ENCODE measurements at regions not wholly inside any gene's neighbourhood (a gene's known extent, or its start where the extent isn't known, plus 50 kb on each side); places are given as distances from the start of the nearest gene placed in this dataset.

- TF ChIP-seq YY1 (IDR thresholded peaks at IDR 0.05; ENCODE audit: insufficient read depth, insufficient read length) (no peak), SUZ12 (IDR thresholded peaks at IDR 0.05; ENCODE audit: extremely low read depth, insufficient read depth, insufficient read length) (no peak), ZNF274 (IDR thresholded peaks at IDR 0.05; ENCODE audit: low read depth, low read length) (no peak)
Measured at GRCh38 chr2:133937669-133938068, 316.2 kb upstream of the MGAT5 start.
